Panc1 (cell line): ENCODE measurements at regions not wholly inside any gene's neighbourhood (a gene's known extent, or its start where the extent isn't known, plus 50 kb on each side); places are given as distances from the start of the nearest gene placed in this dataset.

Experiments used
- ATAC-seq: fragments of 200-7000 bp; cut with Tn5 transposase; 2 replicates; pipeline ENCODE4 v1.9.1; 2020; ENCODE audit warnings: mild to moderate bottlenecking, moderate library complexity
- BruUV-seq: library from RNA; stranded (reverse); fragments of 400-500 nt; replicated peaks from 2 replicates; lab custom pipeline; 2021; lab: Mats Ljungman, UMichigan
- CTCF ChIA-PET: fragments of 300-600 bp; sonication (Branson Sonifier 250); formaldehyde crosslinking; loops from one replicate; lab custom pipeline; 2022; ENCODE audit warnings: antibody characterized with exemption; lab: Charles Lee
- POLR2A ChIA-PET: fragments of 300-600 bp; sonication (Branson Sonifier 250); formaldehyde crosslinking; loops from one replicate; lab custom pipeline; 2022; ENCODE audit warnings: antibody characterized with exemption; lab: Charles Lee
- DNase-seq: peaks from one replicate; pipeline ENCODE4 v3.0.0-alpha.2; 2010; ENCODE audit warnings: low read depth, low spot score
- H3K27ac ChIP-seq: 2 replicates; pipeline ENCODE4 v1.5.1; 2011; ENCODE audit warnings: mild to moderate bottlenecking, low read length, inconsistent platforms
- H3K27me3 ChIP-seq: fragments of 200-500 bp; sonication (Bioruptor generic); 2 replicates; pipeline ENCODE4 v1.6.0; 2014; ENCODE audit warnings: low read length, inconsistent platforms; ENCODE audit not compliant: control insufficient read depth, insufficient read depth
- H3K36me3 ChIP-seq: fragments of 200-500 bp; sonication (Bioruptor generic); 2 replicates; pipeline ENCODE4 v1.5.1; 2014; ENCODE audit warnings: inconsistent platforms, mild to moderate bottlenecking, low read length, moderate library complexity; ENCODE audit not compliant: control insufficient read depth, insufficient read depth
- H3K4me1 ChIP-seq: 2 replicates; pipeline ENCODE4 v1.5.1; 2011; ENCODE audit warnings: inconsistent platforms, mild to moderate bottlenecking, low read length, moderate library complexity; ENCODE audit not compliant: control insufficient read depth, insufficient read depth
- H3K4me3 ChIP-seq, 2 experiments: 2 replicates each; pipeline ENCODE4 v1.5.1; 2011 to 2012; ENCODE audit warnings: low read depth in 2 of 2, low read length in 2 of 2, mild to moderate bottlenecking in 2 of 2, inconsistent platforms in 1 of 2, moderate library complexity in 1 of 2
- H3K9me3 ChIP-seq: fragments of 200-500 bp; sonication (Bioruptor generic); 2 replicates; pipeline ENCODE4 v1.5.1; 2014; ENCODE audit warnings: low read depth, mild to moderate bottlenecking, inconsistent platforms, low read length, moderate library complexity; ENCODE audit not compliant: control insufficient read depth, insufficient read depth
- POLR2AphosphoS5 ChIP-seq: IDR thresholded peaks from 2 replicates; pipeline ENCODE4 v1.6.1; 2012; ENCODE audit warnings: mild to moderate bottlenecking, low read depth, low read length, moderate library complexity
- SIN3A ChIP-seq: IDR thresholded peaks from 2 replicates; pipeline ENCODE4 v1.6.1; 2012; ENCODE audit warnings: low read depth, mild to moderate bottlenecking, low read length, moderate library complexity, borderline replicate concordance; ENCODE audit not compliant: insufficient read depth
- TCF7L2 ChIP-seq: IDR thresholded peaks from 2 replicates; pipeline ENCODE4 v1.6.1; 2011; ENCODE audit warnings: mild to moderate bottlenecking, low read depth, low read length, inconsistent platforms
- in situ Hi-C: cut with HindIII; loops from 2 replicates; pipeline ENCODE4 v1.10.0; 2016; ENCODE audit warnings: low sequenced_read_pairs, low pct_unique_long_range_greater_than_20kb
- intact Hi-C: fragments of 100-400 bp; cut with micrococcal nuclease; formaldehyde crosslinking; loops from one replicate; pipeline ENCODE4 v1.10.0; 2022; ENCODE audit not compliant: unreplicated experiment
- TF ChIP-seq, protein P1 (sequence below), 2 experiments: IDR thresholded peaks; 2 replicates each; pipeline ENCODE4 v1.6.1; 2011 to 2012; ENCODE audit warnings: low read depth in 2 of 2, control low read depth in 1 of 2, low read length in 1 of 2, mild to moderate bottlenecking in 1 of 2, moderate library complexity in 1 of 2; ENCODE audit not compliant: insufficient read depth in 1 of 2
- TF ChIP-seq, protein P2 (sequence below): fragments of 450-650 bp; IDR thresholded peaks from 2 replicates; pipeline ENCODE4 v1.5.1; 2017; ENCODE audit warnings: mild to moderate bottlenecking

DNA sequence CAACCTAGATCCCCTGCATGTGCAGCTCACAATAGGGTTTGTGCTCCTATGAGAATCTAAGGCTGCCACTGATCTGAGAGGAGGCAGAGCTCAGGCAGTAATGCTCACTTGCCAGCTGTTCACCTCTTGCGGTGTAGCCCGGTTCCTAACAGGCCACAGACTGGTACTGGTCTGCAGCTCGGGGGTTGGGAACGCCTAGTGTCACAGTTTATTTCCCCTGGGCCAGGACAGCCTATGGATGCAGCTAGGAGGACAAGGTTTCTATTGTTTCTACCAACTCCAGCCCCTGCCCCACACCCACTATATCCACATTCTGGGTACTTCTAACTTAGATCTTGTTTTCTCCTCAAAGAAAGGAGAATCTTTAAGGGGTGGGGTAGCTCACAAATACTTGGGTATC, 58.7 kb upstream of the PRRC2C start:
- Histone ChIP-seq H3K36me3 (no peaks in the 10 kb centered on the region), H3K9me3 (no peaks in the 10 kb centered on the region), H3K4me1 (no peaks in the 10 kb centered on the region), H3K4me3 (no peak overlapping the region), H3K27ac (no peak overlapping the region), H3K27me3 (no peaks in the 10 kb centered on the region)
- intact Hi-C loops, result no loop called here
- BruUV-seq, result no TSS peak
- DNase-seq (no peak), ATAC-seq (no peak; the same call in 1 of the 2 replicates)
- in situ Hi-C loops, result no loop called here
- CTCF ChIA-PET, result no interaction called here
- POLR2A ChIA-PET, result no interaction called here
- TF ChIP-seq, protein P1, sequence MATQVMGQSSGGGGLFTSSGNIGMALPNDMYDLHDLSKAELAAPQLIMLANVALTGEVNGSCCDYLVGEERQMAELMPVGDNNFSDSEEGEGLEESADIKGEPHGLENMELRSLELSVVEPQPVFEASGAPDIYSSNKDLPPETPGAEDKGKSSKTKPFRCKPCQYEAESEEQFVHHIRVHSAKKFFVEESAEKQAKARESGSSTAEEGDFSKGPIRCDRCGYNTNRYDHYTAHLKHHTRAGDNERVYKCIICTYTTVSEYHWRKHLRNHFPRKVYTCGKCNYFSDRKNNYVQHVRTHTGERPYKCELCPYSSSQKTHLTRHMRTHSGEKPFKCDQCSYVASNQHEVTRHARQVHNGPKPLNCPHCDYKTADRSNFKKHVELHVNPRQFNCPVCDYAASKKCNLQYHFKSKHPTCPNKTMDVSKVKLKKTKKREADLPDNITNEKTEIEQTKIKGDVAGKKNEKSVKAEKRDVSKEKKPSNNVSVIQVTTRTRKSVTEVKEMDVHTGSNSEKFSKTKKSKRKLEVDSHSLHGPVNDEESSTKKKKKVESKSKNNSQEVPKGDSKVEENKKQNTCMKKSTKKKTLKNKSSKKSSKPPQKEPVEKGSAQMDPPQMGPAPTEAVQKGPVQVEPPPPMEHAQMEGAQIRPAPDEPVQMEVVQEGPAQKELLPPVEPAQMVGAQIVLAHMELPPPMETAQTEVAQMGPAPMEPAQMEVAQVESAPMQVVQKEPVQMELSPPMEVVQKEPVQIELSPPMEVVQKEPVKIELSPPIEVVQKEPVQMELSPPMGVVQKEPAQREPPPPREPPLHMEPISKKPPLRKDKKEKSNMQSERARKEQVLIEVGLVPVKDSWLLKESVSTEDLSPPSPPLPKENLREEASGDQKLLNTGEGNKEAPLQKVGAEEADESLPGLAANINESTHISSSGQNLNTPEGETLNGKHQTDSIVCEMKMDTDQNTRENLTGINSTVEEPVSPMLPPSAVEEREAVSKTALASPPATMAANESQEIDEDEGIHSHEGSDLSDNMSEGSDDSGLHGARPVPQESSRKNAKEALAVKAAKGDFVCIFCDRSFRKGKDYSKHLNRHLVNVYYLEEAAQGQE (IDR thresholded peaks at IDR 0.05; ENCODE audit: insufficient read depth in 1 of 2, low read depth in 2 of 2, low read length in 1 of 2), result no peak
- TF ChIP-seq SIN3A (no peak), POLR2AphosphoS5 (no peak), TCF7L2 (no peak)
- TF ChIP-seq, protein P2, sequence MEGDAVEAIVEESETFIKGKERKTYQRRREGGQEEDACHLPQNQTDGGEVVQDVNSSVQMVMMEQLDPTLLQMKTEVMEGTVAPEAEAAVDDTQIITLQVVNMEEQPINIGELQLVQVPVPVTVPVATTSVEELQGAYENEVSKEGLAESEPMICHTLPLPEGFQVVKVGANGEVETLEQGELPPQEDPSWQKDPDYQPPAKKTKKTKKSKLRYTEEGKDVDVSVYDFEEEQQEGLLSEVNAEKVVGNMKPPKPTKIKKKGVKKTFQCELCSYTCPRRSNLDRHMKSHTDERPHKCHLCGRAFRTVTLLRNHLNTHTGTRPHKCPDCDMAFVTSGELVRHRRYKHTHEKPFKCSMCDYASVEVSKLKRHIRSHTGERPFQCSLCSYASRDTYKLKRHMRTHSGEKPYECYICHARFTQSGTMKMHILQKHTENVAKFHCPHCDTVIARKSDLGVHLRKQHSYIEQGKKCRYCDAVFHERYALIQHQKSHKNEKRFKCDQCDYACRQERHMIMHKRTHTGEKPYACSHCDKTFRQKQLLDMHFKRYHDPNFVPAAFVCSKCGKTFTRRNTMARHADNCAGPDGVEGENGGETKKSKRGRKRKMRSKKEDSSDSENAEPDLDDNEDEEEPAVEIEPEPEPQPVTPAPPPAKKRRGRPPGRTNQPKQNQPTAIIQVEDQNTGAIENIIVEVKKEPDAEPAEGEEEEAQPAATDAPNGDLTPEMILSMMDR, result no peak

DNA sequence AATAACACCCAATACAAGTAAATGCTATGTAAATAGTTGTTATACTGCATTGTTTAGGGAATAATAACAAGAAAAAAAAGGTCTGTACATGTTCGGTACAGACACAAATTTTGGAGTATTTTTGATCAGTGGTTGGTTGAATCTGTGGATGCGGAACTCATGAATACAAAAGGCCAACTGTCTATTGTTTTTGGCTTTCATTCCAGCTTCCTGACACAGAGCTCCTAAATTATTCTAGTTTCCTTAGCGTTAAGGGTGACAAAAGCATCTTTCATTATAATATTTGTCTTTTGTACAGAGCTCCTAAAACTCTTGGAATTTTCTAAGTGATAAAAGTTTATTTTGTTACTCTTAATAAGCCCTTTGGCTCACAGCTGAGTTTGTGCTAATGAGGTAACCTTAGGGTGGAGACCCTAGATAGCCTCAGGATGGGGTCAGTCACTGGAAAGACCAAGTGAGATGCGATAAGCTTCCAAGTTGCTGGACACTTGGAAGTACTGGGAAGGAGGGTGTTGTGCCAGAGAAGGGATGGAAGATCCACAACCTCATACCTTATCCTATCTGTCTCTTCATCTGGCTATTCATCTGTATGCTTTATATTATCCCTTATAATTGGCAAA, 57.4 kb upstream of the PRRC2C start:
- DNase-seq (no peak), ATAC-seq (no peak)
- BruUV-seq, result no TSS peak
- POLR2A ChIA-PET, result no interaction called here
- Histone ChIP-seq H3K27ac (no peak overlapping the region), H3K4me3 (no peak overlapping the region), H3K27me3 (no peaks in the 10 kb centered on the region), H3K9me3 (no peaks in the 10 kb centered on the region), H3K36me3 (no peaks in the 10 kb centered on the region), H3K4me1 (no peaks in the 10 kb centered on the region)
- intact Hi-C loops (no loop called here), in situ Hi-C loops (no loop called here)
- CTCF ChIA-PET, result no interaction called here
- TF ChIP-seq, protein P1 (IDR thresholded peaks at IDR 0.05; ENCODE audit: insufficient read depth in 1 of 2, low read depth in 2 of 2, low read length in 1 of 2), result no peak
- no peak for TF ChIP-seq TCF7L2
- TF ChIP-seq SIN3A, result no peak
- TF ChIP-seq, protein P2, result no peak
- no peak for TF ChIP-seq POLR2AphosphoS5
